GM13976 (cell line): ENCODE measurements at regions not wholly inside any gene's neighbourhood (a gene's known extent, or its start where the extent isn't known, plus 50 kb on each side); places are given as distances from the start of the nearest gene placed in this dataset.

Experiments
- DNase-seq: peaks from one replicate; pipeline ENCODE4 v3.0.0; 2012; ENCODE audit warnings: low spot score
- in situ Hi-C: fragments of 300-500 bp; cut with MboI; formaldehyde crosslinking; loops from one replicate; pipeline ENCODE4 v1.12.0; 2022; ENCODE audit warnings: low sequenced_read_pairs, mixed read lengths, inconsistent platforms; ENCODE audit not compliant: unreplicated experiment
- TF ChIP-seq, protein P1 (sequence below): IDR thresholded peaks from 2 replicates; pipeline ENCODE4 v1.5.1; 2012; ENCODE audit warnings: borderline replicate concordance, mild to moderate bottlenecking; ENCODE audit not compliant: insufficient read depth; ENCODE audit errors: extremely low read depth, missing control alignments, control extremely low read depth

DNA sequence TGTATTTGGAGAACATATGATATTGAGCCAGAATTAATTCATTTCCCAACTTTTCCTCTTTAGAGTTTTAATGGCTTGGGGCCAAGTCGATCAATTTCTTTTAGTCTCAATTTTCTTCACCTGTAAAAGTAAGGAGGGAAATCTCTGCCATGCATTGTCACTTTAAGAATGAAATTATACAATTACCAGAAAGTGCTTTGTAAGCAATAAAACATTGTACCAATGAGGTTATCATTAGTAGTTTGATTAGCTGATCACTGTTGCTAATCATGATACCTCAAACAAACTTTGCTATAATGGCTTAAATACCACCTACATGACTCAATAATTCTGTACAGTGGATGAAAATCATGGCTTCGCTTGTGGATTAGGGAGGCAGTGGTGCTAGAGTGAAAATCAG lies 1525.8 kb upstream of the GOT2 start:
- DNase-seq, result no peak
- TF ChIP-seq, protein P1, sequence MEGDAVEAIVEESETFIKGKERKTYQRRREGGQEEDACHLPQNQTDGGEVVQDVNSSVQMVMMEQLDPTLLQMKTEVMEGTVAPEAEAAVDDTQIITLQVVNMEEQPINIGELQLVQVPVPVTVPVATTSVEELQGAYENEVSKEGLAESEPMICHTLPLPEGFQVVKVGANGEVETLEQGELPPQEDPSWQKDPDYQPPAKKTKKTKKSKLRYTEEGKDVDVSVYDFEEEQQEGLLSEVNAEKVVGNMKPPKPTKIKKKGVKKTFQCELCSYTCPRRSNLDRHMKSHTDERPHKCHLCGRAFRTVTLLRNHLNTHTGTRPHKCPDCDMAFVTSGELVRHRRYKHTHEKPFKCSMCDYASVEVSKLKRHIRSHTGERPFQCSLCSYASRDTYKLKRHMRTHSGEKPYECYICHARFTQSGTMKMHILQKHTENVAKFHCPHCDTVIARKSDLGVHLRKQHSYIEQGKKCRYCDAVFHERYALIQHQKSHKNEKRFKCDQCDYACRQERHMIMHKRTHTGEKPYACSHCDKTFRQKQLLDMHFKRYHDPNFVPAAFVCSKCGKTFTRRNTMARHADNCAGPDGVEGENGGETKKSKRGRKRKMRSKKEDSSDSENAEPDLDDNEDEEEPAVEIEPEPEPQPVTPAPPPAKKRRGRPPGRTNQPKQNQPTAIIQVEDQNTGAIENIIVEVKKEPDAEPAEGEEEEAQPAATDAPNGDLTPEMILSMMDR, result no peak
- in situ Hi-C loops, result no loop called here

- in situ Hi-C loops, result no loop called here
- no peak for DNase-seq
- TF ChIP-seq, protein P1, result no peak
Measured at GRCh38 chr16:60246086-60246485, 1512.0 kb upstream of the GOT2 start.

DNA sequence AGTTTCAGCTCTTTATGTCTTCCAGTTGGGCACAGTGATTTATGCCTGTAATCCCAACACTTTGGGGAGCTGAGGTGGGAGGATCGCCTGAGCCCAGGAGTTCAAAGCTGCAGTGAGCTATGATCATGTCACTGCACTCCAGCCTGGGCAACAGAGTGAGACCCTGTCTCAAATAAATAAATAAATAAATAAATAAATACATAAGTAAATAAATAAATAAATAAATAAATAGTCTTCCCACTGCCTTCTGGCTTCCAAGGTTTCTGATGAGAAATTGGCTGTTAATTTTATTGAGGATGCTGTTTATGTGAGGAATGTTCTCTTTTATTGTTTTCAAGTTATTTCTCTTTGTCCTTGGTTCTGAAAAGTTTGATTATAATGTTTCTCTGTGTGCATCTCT lies 1507.6 kb upstream of the GOT2 start:
- DNase-seq, result no peak
- TF ChIP-seq, protein P1, result no peak
- in situ Hi-C loops, result no loop called here

- TF ChIP-seq, protein P1, result no peak
- in situ Hi-C loops, result no loop called here
- no peak for DNase-seq
Measured at GRCh38 chr16:60230666-60231065, 1496.5 kb upstream of the GOT2 start.

- in situ Hi-C loops, result no loop called here
- no peak for DNase-seq
- TF ChIP-seq, protein P1, result no peak
Measured at GRCh38 chr16:60225541-60225940, 1491.4 kb upstream of the GOT2 start.

DNA sequence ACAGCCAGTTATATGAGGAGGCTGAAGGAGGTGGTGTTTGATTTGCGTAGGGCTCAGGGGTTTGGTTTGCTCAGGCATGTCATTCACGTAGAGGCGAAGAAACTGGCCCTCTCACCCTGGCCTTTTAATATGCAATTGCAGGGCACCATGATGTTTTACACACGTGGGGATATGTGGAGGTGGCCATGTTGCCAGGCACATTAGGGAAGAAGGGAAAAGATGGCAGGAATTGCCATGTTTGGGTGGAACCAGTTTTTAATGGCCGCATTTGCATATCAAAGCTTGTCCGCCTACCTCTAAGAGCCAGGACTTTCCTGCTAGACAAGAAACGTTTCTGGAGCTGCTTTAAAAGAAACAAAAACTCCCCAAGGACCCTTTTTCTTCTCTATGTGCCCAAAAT lies 1483.7 kb upstream of the GOT2 start:
- no peak for DNase-seq
- in situ Hi-C loops, result no loop called here
- TF ChIP-seq, protein P1, result no peak

- no peak for DNase-seq
- in situ Hi-C loops, result no loop called here
- TF ChIP-seq, protein P1, result no peak
Measured at GRCh38 chr16:60214311-60214710, 1480.2 kb upstream of the GOT2 start.
